ENCODE measurements at regions not wholly inside any gene's neighbourhood (a gene's known extent, or its start where the extent isn't known, plus 50 kb on each side); places are given as distances from the start of the nearest gene placed in this dataset.

GRCh38 chr2:34308140-34308539 is 709.0 kb upstream of the FAM98A start:
- no peaks in the 10 kb centered on the region for H3K79me2 ChIP-seq (ENCODE audit: insufficient read depth, low read depth, low read length)
- H3K4me3 ChIP-seq (ENCODE audit: low read depth, low read length, poor library complexity, severe bottlenecking): no peak overlapping the region
- CTCF ChIA-PET (ENCODE audit: unreplicated experiment): no interaction called here
- no peaks in the 10 kb centered on the region for H3K9me3 ChIP-seq (ENCODE audit: low read length)
- POLR2A ChIA-PET: no interaction called here
- H3K27ac ChIP-seq (ENCODE audit: low read depth, low read length, poor library complexity, severe bottlenecking): no peak overlapping the region
- BruUV-seq (replicated peaks): no TSS peak
- TF ChIP-seq EZH2phosphoT487 (IDR thresholded peaks at IDR 0.05; ENCODE audit: borderline replicate concordance, low read depth, low read length): no peak
- TF ChIP-seq CTCF (conservative IDR thresholded peaks at IDR 0.05; ENCODE audit: low read length): no peak
- no peaks in the 10 kb centered on the region for H3K4me1 ChIP-seq (ENCODE audit: insufficient read depth, low read length, poor library complexity, severe bottlenecking)
- intact Hi-C loops (cut with micrococcal nuclease; ENCODE audit: unreplicated experiment): no loop called here
- no peaks in the 10 kb centered on the region for H3K9me2 ChIP-seq (ENCODE audit: insufficient read depth, low read length)
- no peak for DNase-seq (ENCODE audit: low spot score)
- H4K20me1 ChIP-seq (ENCODE audit: insufficient read depth, low read length): no peaks in the 10 kb centered on the region
- H2AFZ ChIP-seq (ENCODE audit: low read length): no peak overlapping the region
- no peak overlapping the region for H3K4me2 ChIP-seq (ENCODE audit: low read length)
- no peaks in the 10 kb centered on the region for H3K36me3 ChIP-seq (ENCODE audit: insufficient read depth, low read length)

GRCh38 chr2:34307636-34308035 is 708.5 kb upstream of the FAM98A start:
- Histone ChIP-seq H3K36me3 (ENCODE audit: insufficient read depth, low read length) (no peaks in the 10 kb centered on the region), H3K79me2 (ENCODE audit: insufficient read depth, low read depth, low read length) (no peaks in the 10 kb centered on the region), H3K27ac (ENCODE audit: low read depth, low read length, poor library complexity, severe bottlenecking) (no peak overlapping the region), H3K4me1 (ENCODE audit: insufficient read depth, low read length, poor library complexity, severe bottlenecking) (no peaks in the 10 kb centered on the region), H3K4me3 (ENCODE audit: low read depth, low read length, poor library complexity, severe bottlenecking) (no peak overlapping the region), H3K4me2 (ENCODE audit: low read length) (no peak overlapping the region), H4K20me1 (ENCODE audit: insufficient read depth, low read length) (no peaks in the 10 kb centered on the region), H3K9me3 (ENCODE audit: low read length) (no peaks in the 10 kb centered on the region), H3K9me2 (ENCODE audit: insufficient read depth, low read length) (no peaks in the 10 kb centered on the region), H2AFZ (ENCODE audit: low read length) (no peak overlapping the region)
- no peak for DNase-seq (ENCODE audit: low spot score)
- TF ChIP-seq CTCF (conservative IDR thresholded peaks at IDR 0.05; ENCODE audit: low read length) (no peak), EZH2phosphoT487 (IDR thresholded peaks at IDR 0.05; ENCODE audit: borderline replicate concordance, low read depth, low read length) (no peak)
- BruUV-seq (replicated peaks): no TSS peak
- CTCF ChIA-PET (ENCODE audit: unreplicated experiment): no interaction called here
- intact Hi-C loops (cut with micrococcal nuclease; ENCODE audit: unreplicated experiment): no loop called here
- POLR2A ChIA-PET: interaction anchor here (1.1 kb wide), 1 partner anchor 44 kb away, joined by 3 read pairs; no protein-coding TSS in a partner anchor

GRCh38 chr2:34306745-34307144 is 707.6 kb upstream of the FAM98A start:
- ChIA-PET CTCF (ENCODE audit: unreplicated experiment) (no interaction called here), POLR2A (interaction anchor here (1.1 kb wide), 1 partner anchor 45 kb away, joined by 3 read pairs; no protein-coding TSS in a partner anchor)
- intact Hi-C loops (cut with micrococcal nuclease; ENCODE audit: unreplicated experiment): no loop called here
- Histone ChIP-seq H3K79me2 (ENCODE audit: insufficient read depth, low read depth, low read length) (no peaks in the 10 kb centered on the region), H2AFZ (ENCODE audit: low read length) (no peak overlapping the region), H3K36me3 (ENCODE audit: insufficient read depth, low read length) (no peaks in the 10 kb centered on the region), H3K4me2 (ENCODE audit: low read length) (no peak overlapping the region), H3K4me1 (ENCODE audit: insufficient read depth, low read length, poor library complexity, severe bottlenecking) (no peaks in the 10 kb centered on the region), H4K20me1 (ENCODE audit: insufficient read depth, low read length) (no peaks in the 10 kb centered on the region), H3K9me3 (ENCODE audit: low read length) (no peaks in the 10 kb centered on the region), H3K27ac (ENCODE audit: low read depth, low read length, poor library complexity, severe bottlenecking) (no peak overlapping the region), H3K4me3 (ENCODE audit: low read depth, low read length, poor library complexity, severe bottlenecking) (no peak overlapping the region), H3K9me2 (ENCODE audit: insufficient read depth, low read length) (no peaks in the 10 kb centered on the region)
- no peak for TF ChIP-seq EZH2phosphoT487 (IDR thresholded peaks at IDR 0.05; ENCODE audit: borderline replicate concordance, low read depth, low read length)
- no TSS peak for BruUV-seq (replicated peaks)
- no peak for DNase-seq (ENCODE audit: low spot score)

Measured in OCI-LY7 (cell line).